A673 (cell line): ENCODE measurements at regions not wholly inside any gene's neighbourhood (a gene's known extent, or its start where the extent isn't known, plus 50 kb on each side); places are given as distances from the start of the nearest gene placed in this dataset.

Source experiments
- BruUV-seq: library from RNA; stranded (reverse); fragments of 400-500 nt; replicated peaks from 2 replicates; lab custom pipeline; 2021; lab: Mats Ljungman, UMichigan
- CTCF ChIA-PET: fragments of 300-600 bp; sonication (Branson Sonifier 250); formaldehyde crosslinking; loops from one replicate; lab custom pipeline; 2022; ENCODE audit warnings: antibody characterized with exemption; lab: Charles Lee
- POLR2A ChIA-PET: fragments of 300-600 bp; sonication (Branson Sonifier 250); formaldehyde crosslinking; loops from one replicate; lab custom pipeline; 2022; ENCODE audit warnings: antibody characterized with exemption; ENCODE audit not compliant: low non-redundant PET; lab: Charles Lee
- DNase-seq: peaks from one replicate; pipeline ENCODE4 v3.0.0-alpha.2; 2015; ENCODE audit warnings: low spot score
- H3K27ac ChIP-seq: fragments of 200-600 bp; sonication (generic); 2 replicates; pipeline ENCODE4 v1.5.1; 2016; ENCODE audit warnings: mixed run types, low read depth, mild to moderate bottlenecking, mixed read lengths, antibody characterized with exemption, low read length; ENCODE audit not compliant: poor library complexity, severe bottlenecking
- H3K27me3 ChIP-seq: fragments of 200-600 bp; sonication (generic); replicated peaks from 2 replicates; pipeline ENCODE4 v1.6.1; 2017; ENCODE audit warnings: mixed run types, low read depth, mild to moderate bottlenecking, mixed read lengths, antibody characterized with exemption, low read length; ENCODE audit not compliant: insufficient read depth, poor library complexity
- H3K36me3 ChIP-seq: fragments of 200-600 bp; sonication (generic); 2 replicates; pipeline ENCODE4 v1.6.1; 2016; ENCODE audit warnings: mixed run types, mild to moderate bottlenecking, mixed read lengths, antibody characterized with exemption, low read length; ENCODE audit not compliant: insufficient read depth, poor library complexity, severe bottlenecking
- H3K4me1 ChIP-seq: fragments of 200-600 bp; sonication (generic); 2 replicates; pipeline ENCODE4 v1.6.1; 2017; ENCODE audit warnings: mixed run types, mild to moderate bottlenecking, mixed read lengths, antibody characterized with exemption, low read length; ENCODE audit not compliant: insufficient read depth, poor library complexity, severe bottlenecking
- H3K4me3 ChIP-seq: fragments of 200-600 bp; sonication (generic); 2 replicates; pipeline ENCODE4 v1.5.1; 2016; ENCODE audit warnings: low read depth, mixed run types, mild to moderate bottlenecking, mixed read lengths, low read length; ENCODE audit not compliant: poor library complexity, severe bottlenecking
- H3K9me3 ChIP-seq: fragments of 200-600 bp; sonication (generic); 2 replicates; pipeline ENCODE4 v1.6.1; 2016; ENCODE audit warnings: mixed run types, low read depth, mild to moderate bottlenecking, mixed read lengths, antibody characterized with exemption, low read length; ENCODE audit not compliant: poor library complexity, severe bottlenecking
- CTCF ChIP-seq: fragments of 300-800, 200-600 bp; sonication (generic); conservative IDR thresholded peaks from 2 replicates; pipeline ENCODE4 v1.5.1; 2017; ENCODE audit warnings: low read depth, mild to moderate bottlenecking, antibody characterized with exemption, low read length, moderate library complexity, mixed read lengths
- EZH2 ChIP-seq: fragments of 200-600 bp; sonication (generic); IDR thresholded peaks from 2 replicates; pipeline ENCODE4 v1.6.1; 2017; ENCODE audit warnings: borderline replicate concordance, low read depth, mild to moderate bottlenecking, mixed read lengths, antibody characterized with exemption, low read length; ENCODE audit not compliant: poor library complexity, severe bottlenecking
- intact Hi-C: fragments of 100-400 bp; cut with micrococcal nuclease; formaldehyde crosslinking; loops from one replicate; pipeline ENCODE4 v1.10.0; 2022; ENCODE audit not compliant: unreplicated experiment

DNA sequence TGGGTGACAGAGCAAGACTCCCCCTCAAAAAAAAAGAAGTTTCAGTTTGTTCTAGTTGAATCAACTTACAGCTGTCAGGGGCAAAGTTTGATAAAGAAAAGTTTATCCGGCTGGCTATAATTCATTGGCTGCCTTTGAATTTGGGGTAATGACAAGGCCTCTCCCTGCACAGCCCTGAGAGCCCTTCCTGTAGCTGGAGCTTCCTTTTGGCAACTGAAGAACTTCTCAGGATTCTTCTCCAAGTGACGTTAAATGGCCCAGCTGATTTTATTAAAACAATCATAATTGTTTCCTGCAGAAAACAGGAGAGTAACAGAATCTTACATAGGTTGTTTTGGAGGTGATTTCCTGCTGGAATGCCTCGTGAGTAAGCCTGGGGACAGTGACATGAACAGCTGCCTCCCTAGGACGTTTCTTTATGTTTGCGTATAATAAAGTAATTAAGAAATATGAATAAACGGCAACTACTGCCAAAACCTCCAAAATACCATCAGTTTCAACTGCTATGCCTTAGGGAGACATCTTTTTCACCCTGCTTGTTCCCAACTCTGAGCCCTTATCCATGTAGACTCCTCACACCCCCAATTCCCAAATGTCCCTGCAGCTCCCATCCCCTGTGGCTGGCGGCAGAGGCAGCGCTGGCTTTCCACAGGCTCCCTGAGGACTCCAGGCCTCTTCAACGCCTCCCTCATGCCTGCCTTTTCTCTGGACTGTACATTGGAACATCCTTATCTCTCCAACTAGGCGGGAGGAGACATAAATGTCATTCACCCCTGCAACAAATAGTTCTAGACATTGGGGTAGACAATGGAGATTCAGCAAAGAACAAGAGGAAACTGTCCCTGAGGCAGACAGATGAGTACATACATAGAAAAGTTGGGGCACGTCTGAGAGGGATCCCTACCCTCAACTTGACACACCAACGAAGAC lies 59.2 kb upstream of the FZD7 start:
- no peak for TF ChIP-seq EZH2
- TF ChIP-seq CTCF: no peak
- H3K4me3 ChIP-seq: no peak overlapping the region
- H3K36me3 ChIP-seq: no peaks in the 10 kb centered on the region
- ChIA-PET CTCF (interaction anchor here (0.5 kb wide), 1 partner anchor 105 kb away, joined by 4 read pairs; no protein-coding TSS in a partner anchor), POLR2A (no interaction called here)
- H3K9me3 ChIP-seq: no peaks in the 10 kb centered on the region
- no peak for DNase-seq
- H3K27me3 ChIP-seq: no peaks in the 10 kb centered on the region
- BruUV-seq: no TSS peak
- peaks cover 4% of the 10 kb centered on the region for H3K4me1 ChIP-seq
- intact Hi-C loops: no loop called here
- H3K27ac ChIP-seq: no peak overlapping the region

DNA sequence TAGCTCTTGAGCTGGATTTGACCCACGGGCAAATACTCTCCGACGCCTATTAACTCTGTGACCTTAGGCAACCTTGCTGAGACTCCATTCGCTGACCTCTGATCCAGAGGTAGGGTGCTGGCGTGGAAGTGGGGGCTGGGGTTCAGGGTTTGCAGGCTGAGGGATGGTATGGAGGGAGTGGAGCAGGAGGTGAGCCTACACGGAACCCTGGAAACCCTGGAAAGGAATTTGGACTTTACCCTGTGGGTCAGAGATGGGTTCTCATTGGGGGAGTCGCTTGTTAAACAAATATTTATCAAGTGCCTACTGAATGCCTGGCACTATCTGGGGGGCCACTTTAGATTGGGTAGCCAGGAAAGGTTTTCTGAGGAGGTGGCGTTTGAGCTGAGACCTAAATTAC lies 58.2 kb upstream of the FZD7 start:
- intact Hi-C loops: no loop called here
- POLR2A ChIA-PET: no interaction called here

DNA sequence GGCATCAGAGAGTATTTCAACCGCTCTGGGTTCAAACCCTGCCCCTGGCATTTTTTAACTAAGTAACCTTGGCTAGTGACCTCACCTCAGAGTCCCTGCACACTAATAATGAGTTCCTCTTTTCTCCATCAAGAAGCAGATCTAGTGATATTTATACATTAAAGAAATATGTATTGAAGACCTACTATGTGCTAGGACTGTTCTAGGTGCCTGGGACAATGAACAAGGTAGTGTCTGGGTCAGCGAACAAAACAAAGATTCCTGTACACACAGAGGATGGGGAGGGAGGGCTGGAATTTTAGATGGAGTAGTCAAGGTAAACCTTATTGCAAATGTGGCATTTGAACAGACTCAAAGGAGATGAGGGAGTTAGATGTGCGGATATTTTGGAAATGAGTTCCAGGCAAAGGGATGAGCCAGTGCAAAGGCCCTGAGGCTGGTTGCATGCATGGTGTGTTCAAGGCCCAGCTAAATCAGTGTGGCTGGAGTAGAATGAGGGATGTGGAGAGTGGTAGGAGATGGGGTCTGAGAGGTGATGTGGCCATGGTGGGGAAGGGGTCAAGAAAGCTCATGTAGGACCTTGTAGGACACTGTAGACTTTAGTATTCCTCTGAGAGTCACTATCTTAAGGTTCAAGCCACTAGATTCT lies 57.6 kb upstream of the FZD7 start:
- Histone ChIP-seq H3K27ac (no peak overlapping the region), H3K9me3 (no peaks in the 10 kb centered on the region), H3K4me3 (no peak overlapping the region), H3K4me1 (peaks cover 4% of the 10 kb centered on the region), H3K27me3 (no peaks in the 10 kb centered on the region), H3K36me3 (no peaks in the 10 kb centered on the region)
- no peak for DNase-seq
- CTCF ChIA-PET: no interaction called here
- POLR2A ChIA-PET: no interaction called here
- TF ChIP-seq CTCF (no peak), EZH2 (no peak)
- BruUV-seq: no TSS peak
- intact Hi-C loops: no loop called here

More for the DNA sequence above, 58.2 kb upstream of the FZD7 start:
- CTCF ChIA-PET: no interaction called here
- H3K27me3 ChIP-seq: no peaks in the 10 kb centered on the region
- H3K36me3 ChIP-seq: no peaks in the 10 kb centered on the region
- H3K27ac ChIP-seq: no peak overlapping the region
- H3K9me3 ChIP-seq: no peaks in the 10 kb centered on the region
- DNase-seq: no peak
- no TSS peak for BruUV-seq
- H3K4me1 ChIP-seq: peaks cover 4% of the 10 kb centered on the region
- TF ChIP-seq EZH2 (no peak), CTCF (no peak)
- H3K4me3 ChIP-seq: no peak overlapping the region
